ENCODE measurements at regions not wholly inside any gene's neighbourhood (a gene's known extent, or its start where the extent isn't known, plus 50 kb on each side); places are given as distances from the start of the nearest gene placed in this dataset.

DNA sequence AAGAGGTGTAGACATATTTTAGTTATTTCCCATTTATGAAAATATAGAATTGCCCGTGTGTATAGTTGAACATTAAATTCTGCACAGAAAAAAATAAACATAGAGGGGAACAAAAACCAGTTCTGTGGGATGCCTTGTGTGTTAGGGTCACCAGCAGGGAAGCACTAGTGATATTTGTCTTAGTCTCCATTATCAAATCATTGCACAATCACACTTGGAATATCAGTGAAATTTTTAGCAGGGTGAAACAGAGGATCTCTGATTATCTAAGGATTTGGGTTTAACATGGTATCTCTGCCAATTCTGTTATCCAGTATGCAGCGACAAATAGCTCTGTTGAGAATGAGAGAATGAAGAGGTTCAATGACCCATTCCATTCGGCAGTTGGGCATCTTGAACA is 496.0 kb upstream of the POM121L12 start:
- no peak for DNase-seq (ENCODE audit: low read depth)
- TF ChIP-seq, protein P1, sequence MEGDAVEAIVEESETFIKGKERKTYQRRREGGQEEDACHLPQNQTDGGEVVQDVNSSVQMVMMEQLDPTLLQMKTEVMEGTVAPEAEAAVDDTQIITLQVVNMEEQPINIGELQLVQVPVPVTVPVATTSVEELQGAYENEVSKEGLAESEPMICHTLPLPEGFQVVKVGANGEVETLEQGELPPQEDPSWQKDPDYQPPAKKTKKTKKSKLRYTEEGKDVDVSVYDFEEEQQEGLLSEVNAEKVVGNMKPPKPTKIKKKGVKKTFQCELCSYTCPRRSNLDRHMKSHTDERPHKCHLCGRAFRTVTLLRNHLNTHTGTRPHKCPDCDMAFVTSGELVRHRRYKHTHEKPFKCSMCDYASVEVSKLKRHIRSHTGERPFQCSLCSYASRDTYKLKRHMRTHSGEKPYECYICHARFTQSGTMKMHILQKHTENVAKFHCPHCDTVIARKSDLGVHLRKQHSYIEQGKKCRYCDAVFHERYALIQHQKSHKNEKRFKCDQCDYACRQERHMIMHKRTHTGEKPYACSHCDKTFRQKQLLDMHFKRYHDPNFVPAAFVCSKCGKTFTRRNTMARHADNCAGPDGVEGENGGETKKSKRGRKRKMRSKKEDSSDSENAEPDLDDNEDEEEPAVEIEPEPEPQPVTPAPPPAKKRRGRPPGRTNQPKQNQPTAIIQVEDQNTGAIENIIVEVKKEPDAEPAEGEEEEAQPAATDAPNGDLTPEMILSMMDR (IDR thresholded peaks at IDR 0.05; ENCODE audit: insufficient read depth, low read length) = no peak
- H3K4me3 ChIP-seq (ENCODE audit: low read depth, low read length) = no peak overlapping the region

DNA sequence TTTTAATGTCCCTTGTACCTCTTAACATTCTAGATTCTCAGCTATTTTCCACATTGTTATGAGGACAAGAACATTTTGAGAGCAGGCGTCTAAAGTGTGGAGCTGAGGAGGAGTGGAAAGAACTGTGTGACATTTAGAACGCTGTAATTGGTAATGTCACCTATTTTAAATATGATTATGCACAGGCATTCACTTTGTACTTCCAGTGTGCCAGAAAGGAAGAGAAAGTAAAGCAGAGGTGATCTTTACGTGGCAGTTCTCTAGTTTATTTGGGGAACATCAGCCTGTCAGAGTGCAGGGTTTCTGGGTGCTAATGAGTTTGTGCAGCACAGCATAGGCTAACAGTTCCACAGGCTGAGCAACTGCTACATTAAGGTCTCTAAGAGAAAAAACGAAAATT is 498.4 kb upstream of the POM121L12 start:
- TF ChIP-seq, protein P1 (IDR thresholded peaks at IDR 0.05; ENCODE audit: insufficient read depth, low read length) = no peak

DNA sequence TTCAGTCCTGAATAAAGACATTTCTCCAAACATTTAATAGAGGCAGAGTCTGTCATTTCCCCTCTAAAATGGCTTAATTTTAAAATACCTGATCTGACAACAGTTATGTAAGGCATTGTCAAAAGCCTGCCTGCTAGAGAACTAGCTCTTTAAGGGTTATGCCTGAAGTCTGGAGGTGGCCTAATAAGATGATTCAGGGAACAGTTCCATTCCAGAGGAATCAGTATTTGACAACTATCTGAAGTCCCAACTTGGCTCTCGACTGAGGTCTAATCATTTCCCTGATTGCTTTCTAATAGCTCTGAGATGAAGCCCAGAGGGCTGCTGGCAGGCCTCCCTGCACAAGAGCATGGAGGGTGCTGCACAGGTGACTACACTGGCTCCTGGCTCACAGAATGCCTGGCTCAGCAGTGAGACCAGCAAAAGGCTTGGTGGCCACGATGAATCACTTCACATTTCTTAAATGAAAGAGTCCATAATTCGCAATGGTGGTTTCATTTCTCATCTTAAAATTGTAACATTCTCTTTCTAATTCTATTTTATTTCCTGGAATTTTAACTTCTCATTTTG is 509.6 kb upstream of the POM121L12 start:
- DNase-seq (ENCODE audit: low read depth) = no peak
- H3K4me3 ChIP-seq (ENCODE audit: low read depth, low read length) = no peak overlapping the region
- TF ChIP-seq, protein P1 (IDR thresholded peaks at IDR 0.05; ENCODE audit: insufficient read depth, low read length) = no peak

More for the DNA sequence above, 498.4 kb upstream of the POM121L12 start:
- no peak for DNase-seq (ENCODE audit: low read depth)
- H3K4me3 ChIP-seq (ENCODE audit: low read depth, low read length) = no peak overlapping the region

DNA sequence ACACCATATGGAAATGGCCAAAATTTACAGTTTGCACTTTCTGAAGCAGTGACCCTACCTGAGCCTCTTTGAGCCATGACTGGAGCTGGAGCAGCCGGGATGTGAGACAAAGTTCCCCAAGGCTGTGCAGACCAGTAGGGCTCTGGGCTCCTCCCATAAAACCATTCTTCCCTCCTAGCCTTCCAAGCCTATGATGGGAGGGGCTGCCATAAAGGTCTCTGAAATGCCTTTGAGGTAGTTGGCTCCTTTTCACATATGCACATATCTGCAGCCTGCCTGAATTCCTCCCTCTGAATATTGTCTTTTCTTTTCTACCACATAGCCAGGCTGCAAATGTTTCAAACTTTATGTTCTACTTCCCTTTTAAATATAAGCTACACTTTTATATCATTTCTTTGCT is 516.6 kb upstream of the POM121L12 start:
- no peak overlapping the region for H3K4me3 ChIP-seq (ENCODE audit: low read depth, low read length)
- DNase-seq (ENCODE audit: low read depth) = no peak
- TF ChIP-seq, protein P1 (IDR thresholded peaks at IDR 0.05; ENCODE audit: insufficient read depth, low read length) = no peak

DNA sequence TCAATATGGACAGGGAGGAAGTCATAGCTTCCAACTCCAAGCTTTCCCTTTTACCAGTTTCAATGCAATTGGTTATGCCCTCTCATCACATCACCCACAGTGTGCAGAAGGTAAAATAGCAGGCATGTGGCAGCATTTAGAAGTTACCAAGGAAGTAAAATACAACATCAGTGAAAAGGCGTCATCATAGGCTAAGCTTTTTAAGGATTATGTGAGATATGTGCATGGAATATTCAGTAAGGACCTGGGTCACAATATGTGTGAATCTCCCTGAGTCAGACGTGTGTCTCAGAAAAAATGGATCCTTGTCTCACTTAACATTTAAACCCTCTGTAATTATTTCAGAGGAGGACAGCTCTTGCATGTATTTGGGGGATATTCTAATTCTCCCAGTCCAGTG is 522.8 kb upstream of the POM121L12 start:
- H3K4me3 ChIP-seq (ENCODE audit: low read depth, low read length) = no peak overlapping the region
- no peak for DNase-seq (ENCODE audit: low read depth)
- TF ChIP-seq, protein P1 (IDR thresholded peaks at IDR 0.05; ENCODE audit: insufficient read depth, low read length) = no peak

DNA sequence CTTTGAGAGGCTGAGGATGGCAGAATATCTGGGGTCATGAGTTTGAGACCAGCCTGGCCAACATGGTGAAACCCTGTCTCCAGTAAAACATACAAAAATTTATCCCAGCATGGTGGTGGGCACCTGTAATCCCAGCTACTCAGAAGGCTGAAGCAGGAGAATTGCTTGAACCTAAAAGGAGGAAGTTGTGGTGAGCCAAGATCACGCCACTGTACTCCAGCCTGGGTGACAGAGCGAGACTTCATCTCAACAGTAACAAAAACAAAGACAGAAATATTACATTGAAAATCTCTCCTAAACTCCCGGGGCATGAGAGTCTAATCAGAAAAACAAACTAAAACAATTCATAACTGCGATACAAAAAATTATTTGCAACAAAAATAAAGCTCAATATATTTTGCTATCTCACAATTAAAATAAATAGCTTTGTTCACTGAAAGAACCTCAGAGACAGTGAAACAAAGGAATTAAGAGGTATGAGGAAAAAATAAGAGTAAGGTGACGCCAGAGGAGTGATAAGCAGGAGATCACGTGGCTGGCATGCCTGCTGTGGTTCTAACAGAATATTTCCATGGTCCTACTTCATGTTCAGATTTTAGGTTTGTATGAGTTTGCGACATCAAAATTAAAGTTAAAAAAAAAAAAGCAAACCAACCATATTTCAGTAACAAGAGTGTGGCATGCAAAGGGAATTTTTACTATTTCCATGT is 527.7 kb upstream of the POM121L12 start:
- TF ChIP-seq, protein P1 (IDR thresholded peaks at IDR 0.05; ENCODE audit: insufficient read depth, low read length) = no peak
- H3K4me3 ChIP-seq (ENCODE audit: low read depth, low read length) = no peak overlapping the region
- no peak for DNase-seq (ENCODE audit: low read depth)

All from fibroblast of the aortic adventitia (primary cell).